ENCODE measurements at regions not wholly inside any gene's neighbourhood (a gene's known extent, or its start where the extent isn't known, plus 50 kb on each side); places are given as distances from the start of the nearest gene placed in this dataset.

GRCh38 chr5:2022436-2022835 lies 139.7 kb upstream of the IRX4 start:
- no peak overlapping the region for H3K27ac ChIP-seq (ENCODE audit: low read depth, low read length)
- ChIA-PET POLR2A (no interaction called here), CTCF (no interaction called here)
- no peaks in the 10 kb centered on the region for H3K27me3 ChIP-seq (ENCODE audit: control insufficient read depth, insufficient read depth, low read length)
- DNase-seq (ENCODE audit: low read depth, low spot score): no peak
- no peaks in the 10 kb centered on the region; the same call in 1 of the 2 replicates for H3K9me3 ChIP-seq (ENCODE audit: control insufficient read depth, insufficient read depth, low read length)
- no peak overlapping the region for H3K4me3 ChIP-seq (ENCODE audit: low read depth, low read length)
- no peak for TF ChIP-seq CTCF (IDR thresholded peaks at IDR 0.05; ENCODE audit: low read depth, low read length)

GRCh38 chr5:2021484-2022176 lies 138.9 kb upstream of the IRX4 start:
- ChIA-PET POLR2A (no interaction called here), CTCF (no interaction called here)
- TF ChIP-seq CTCF (IDR thresholded peaks at IDR 0.05; ENCODE audit: low read depth, low read length): no peak
- Histone ChIP-seq H3K9me3 (ENCODE audit: control insufficient read depth, insufficient read depth, low read length) (no peaks in the 10 kb centered on the region; the same call in 1 of the 2 replicates), H3K27me3 (ENCODE audit: control insufficient read depth, insufficient read depth, low read length) (no peaks in the 10 kb centered on the region), H3K27ac (ENCODE audit: low read depth, low read length) (no peak overlapping the region), H3K4me3 (ENCODE audit: low read depth, low read length) (no peak overlapping the region)
- DNase-seq (ENCODE audit: low read depth, low spot score): no peak

- Histone ChIP-seq H3K27ac (ENCODE audit: low read depth, low read length) (no peak overlapping the region), H3K27me3 (ENCODE audit: control insufficient read depth, insufficient read depth, low read length) (no peaks in the 10 kb centered on the region), H3K9me3 (ENCODE audit: control insufficient read depth, insufficient read depth, low read length) (no peaks in the 10 kb centered on the region; the same call in 1 of the 2 replicates), H3K4me3 (ENCODE audit: low read depth, low read length) (no peak overlapping the region)
- DNase-seq (ENCODE audit: low read depth, low spot score): no peak
- ChIA-PET POLR2A (no interaction called here), CTCF (no interaction called here)
- TF ChIP-seq CTCF (IDR thresholded peaks at IDR 0.05; ENCODE audit: low read depth, low read length): no peak
Measured at GRCh38 chr5:2020730-2021129, 138.0 kb upstream of the IRX4 start.

GRCh38 chr5:2019716-2020115 lies 137.0 kb upstream of the IRX4 start:
- Histone ChIP-seq H3K4me3 (ENCODE audit: low read depth, low read length) (no peak overlapping the region), H3K9me3 (ENCODE audit: control insufficient read depth, insufficient read depth, low read length) (no peaks in the 10 kb centered on the region; the same call in 1 of the 2 replicates), H3K27me3 (ENCODE audit: control insufficient read depth, insufficient read depth, low read length) (no peaks in the 10 kb centered on the region), H3K27ac (ENCODE audit: low read depth, low read length) (no peak overlapping the region)
- CTCF ChIA-PET: no interaction called here
- no peak for DNase-seq (ENCODE audit: low read depth, low spot score)
- no peak for TF ChIP-seq CTCF (IDR thresholded peaks at IDR 0.05; ENCODE audit: low read depth, low read length)
- POLR2A ChIA-PET: no interaction called here

GRCh38 chr5:2018390-2018724 lies 135.6 kb upstream of the IRX4 start:
- H3K9me3 ChIP-seq (ENCODE audit: control insufficient read depth, insufficient read depth, low read length): no peaks in the 10 kb centered on the region; the same call in 1 of the 2 replicates
- no peaks in the 10 kb centered on the region for H3K27me3 ChIP-seq (ENCODE audit: control insufficient read depth, insufficient read depth, low read length)
- no peak for TF ChIP-seq CTCF (IDR thresholded peaks at IDR 0.05; ENCODE audit: low read depth, low read length)
- DNase-seq (ENCODE audit: low read depth, low spot score): no peak
- H3K4me3 ChIP-seq (ENCODE audit: low read depth, low read length): no peak overlapping the region
- POLR2A ChIA-PET: no interaction called here
- CTCF ChIA-PET: no interaction called here
- no peak overlapping the region for H3K27ac ChIP-seq (ENCODE audit: low read depth, low read length)
